ENCODE measurements at regions not wholly inside any gene's neighbourhood (a gene's known extent, or its start where the extent isn't known, plus 50 kb on each side); places are given as distances from the start of the nearest gene placed in this dataset.
"Not testable (repeated sequence)": the region's sequence is repeated elsewhere in the genome, so short reads cannot be mapped to it uniquely, and the experiment has no call there.

DNA sequence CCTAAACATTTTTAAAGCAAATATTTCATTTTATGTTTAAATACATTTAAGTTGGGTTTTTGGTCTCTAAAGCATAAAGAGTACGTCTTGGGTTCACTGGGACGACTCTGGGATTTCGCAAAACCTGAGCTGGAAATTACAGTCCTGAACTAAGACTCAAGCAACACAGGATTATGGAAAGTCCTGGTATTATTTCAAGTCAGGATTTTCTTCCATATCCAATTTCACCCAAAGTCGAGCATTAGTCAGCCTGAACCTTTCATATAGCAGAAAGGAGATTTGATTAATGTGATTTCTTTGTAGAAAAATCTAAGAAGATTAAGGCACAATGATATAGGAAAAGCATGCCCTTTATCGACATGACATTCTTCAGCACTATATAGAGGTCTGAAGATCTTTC is 100.0 kb downstream of the MTERF1 start:
- no peak for DNase-seq (ENCODE audit: low read depth, low spot score)
- ChIA-PET CTCF (no interaction called here), POLR2A (no interaction called here)
- no peaks in the 10 kb centered on the region for H3K27me3 ChIP-seq (ENCODE audit: control insufficient read depth, insufficient read depth, low read length)
- no peak overlapping the region for H3K27ac ChIP-seq (ENCODE audit: low read depth, low read length)
- TF ChIP-seq, protein P1, sequence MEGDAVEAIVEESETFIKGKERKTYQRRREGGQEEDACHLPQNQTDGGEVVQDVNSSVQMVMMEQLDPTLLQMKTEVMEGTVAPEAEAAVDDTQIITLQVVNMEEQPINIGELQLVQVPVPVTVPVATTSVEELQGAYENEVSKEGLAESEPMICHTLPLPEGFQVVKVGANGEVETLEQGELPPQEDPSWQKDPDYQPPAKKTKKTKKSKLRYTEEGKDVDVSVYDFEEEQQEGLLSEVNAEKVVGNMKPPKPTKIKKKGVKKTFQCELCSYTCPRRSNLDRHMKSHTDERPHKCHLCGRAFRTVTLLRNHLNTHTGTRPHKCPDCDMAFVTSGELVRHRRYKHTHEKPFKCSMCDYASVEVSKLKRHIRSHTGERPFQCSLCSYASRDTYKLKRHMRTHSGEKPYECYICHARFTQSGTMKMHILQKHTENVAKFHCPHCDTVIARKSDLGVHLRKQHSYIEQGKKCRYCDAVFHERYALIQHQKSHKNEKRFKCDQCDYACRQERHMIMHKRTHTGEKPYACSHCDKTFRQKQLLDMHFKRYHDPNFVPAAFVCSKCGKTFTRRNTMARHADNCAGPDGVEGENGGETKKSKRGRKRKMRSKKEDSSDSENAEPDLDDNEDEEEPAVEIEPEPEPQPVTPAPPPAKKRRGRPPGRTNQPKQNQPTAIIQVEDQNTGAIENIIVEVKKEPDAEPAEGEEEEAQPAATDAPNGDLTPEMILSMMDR (IDR thresholded peaks at IDR 0.05; ENCODE audit: low read depth, low read length), result no peak
- H3K4me3 ChIP-seq (ENCODE audit: low read depth, low read length), result no peak overlapping the region
- H3K9me3 ChIP-seq (ENCODE audit: control insufficient read depth, insufficient read depth, low read length), result no peaks in the 10 kb centered on the region

DNA sequence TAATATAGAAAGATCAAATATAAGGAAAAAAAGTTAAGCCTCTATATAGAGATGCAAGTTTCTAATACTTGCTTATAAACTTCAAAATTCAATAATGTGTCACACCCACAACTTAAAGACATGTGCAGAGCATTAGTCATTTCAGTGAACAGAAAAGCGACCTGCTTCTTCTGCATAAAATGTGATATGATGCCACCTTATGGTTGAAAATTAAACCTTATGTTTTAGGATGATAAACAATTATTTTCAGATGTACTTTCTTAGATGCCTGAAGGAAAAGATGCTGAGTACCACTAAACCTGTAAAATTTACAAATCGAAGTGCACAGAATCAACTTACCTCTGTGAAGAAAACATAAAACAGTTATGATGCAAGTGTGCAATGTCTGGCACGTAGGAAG is 96.0 kb downstream of the MTERF1 start:
- Histone ChIP-seq H3K4me3 (ENCODE audit: low read depth, low read length) (no peak overlapping the region), H3K9me3 (ENCODE audit: control insufficient read depth, insufficient read depth, low read length) (no peaks in the 10 kb centered on the region), H3K27me3 (ENCODE audit: control insufficient read depth, insufficient read depth, low read length) (peaks cover 4% of the 10 kb centered on the region), H3K27ac (ENCODE audit: low read depth, low read length) (no peak overlapping the region)
- DNase-seq (ENCODE audit: low read depth, low spot score), result peak; percentile 8
- TF ChIP-seq, protein P1 (IDR thresholded peaks at IDR 0.05; ENCODE audit: low read depth, low read length), result peak; percentile 34
- CTCF ChIA-PET, result interaction anchor here (0.7 to 1.5 kb wide), 11 partner anchors 688 to 1329 kb away, joined by 3 to 7 read pairs (median 5); no protein-coding TSS in a partner anchor
- POLR2A ChIA-PET, result no interaction called here

DNA sequence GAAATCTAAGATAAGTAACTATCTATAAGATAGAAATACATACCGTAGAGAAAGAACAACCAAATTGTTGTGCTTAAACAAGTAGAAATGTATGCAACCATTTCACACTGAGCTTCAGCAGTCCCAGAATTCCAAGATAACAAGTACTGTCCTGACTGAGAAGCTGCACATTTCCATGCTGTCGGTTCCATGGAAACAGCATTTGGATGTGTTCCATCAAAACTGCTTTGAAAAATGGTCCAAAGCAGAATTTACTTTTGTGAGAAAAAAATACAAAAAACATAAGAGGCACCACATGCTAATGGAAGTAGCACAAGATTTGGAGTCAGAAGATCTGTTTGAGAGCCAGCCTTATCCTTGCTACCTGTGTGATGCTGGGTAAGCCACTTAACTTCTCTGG is 92.6 kb downstream of the MTERF1 start:
- ChIA-PET CTCF (interaction anchor here (1.6 kb wide), 1 partner anchor 42 kb away, joined by 4 read pairs; no protein-coding TSS in a partner anchor), POLR2A (no interaction called here)
- DNase-seq (ENCODE audit: low read depth, low spot score), result no peak
- H3K27me3 ChIP-seq (ENCODE audit: control insufficient read depth, insufficient read depth, low read length), result peaks cover 4% of the 10 kb centered on the region
- H3K27ac ChIP-seq (ENCODE audit: low read depth, low read length), result no peak overlapping the region
- no peaks in the 10 kb centered on the region for H3K9me3 ChIP-seq (ENCODE audit: control insufficient read depth, insufficient read depth, low read length)
- TF ChIP-seq, protein P1 (IDR thresholded peaks at IDR 0.05; ENCODE audit: low read depth, low read length), result no peak
- no peak overlapping the region for H3K4me3 ChIP-seq (ENCODE audit: low read depth, low read length)

DNA sequence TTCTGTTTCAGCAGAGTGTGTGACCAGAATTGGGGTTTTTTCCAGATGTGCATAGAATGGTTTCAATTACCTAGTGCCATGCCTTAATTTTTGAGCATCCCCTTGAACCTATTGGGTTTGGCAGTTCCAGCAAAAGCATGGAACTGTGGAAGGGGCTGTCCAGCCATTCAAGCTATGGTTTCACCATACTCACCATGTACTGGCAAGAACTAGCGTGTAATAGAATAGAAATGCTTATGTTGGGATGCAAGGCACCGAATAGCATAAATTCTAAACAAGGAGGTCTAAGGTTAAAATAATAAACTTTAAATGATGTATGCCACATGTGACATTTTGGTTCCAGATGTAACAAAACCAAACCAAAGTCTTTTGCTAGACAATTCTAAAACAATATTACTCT is 91.4 kb downstream of the MTERF1 start:
- TF ChIP-seq, protein P1 (IDR thresholded peaks at IDR 0.05; ENCODE audit: low read depth, low read length), result no peak
- ChIA-PET CTCF (no interaction called here), POLR2A (no interaction called here)

DNA sequence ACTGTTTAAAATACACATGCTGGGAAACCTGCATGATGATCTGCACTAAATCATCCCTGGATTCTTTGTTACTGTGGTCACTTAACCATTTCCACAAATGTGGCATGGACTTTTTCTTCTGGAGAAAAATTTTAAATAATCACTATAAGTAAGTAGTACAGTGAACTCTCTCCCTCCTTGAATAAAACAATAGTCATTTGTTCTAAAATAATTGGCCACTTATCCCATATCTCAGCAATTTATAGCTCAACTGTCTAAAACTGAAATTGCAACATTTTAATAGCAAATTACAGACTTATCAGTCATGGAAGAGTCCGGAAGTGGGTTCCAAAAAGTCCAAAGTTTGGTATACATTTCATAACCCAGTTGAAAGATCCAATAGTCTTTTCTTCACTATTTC is 90.9 kb downstream of the MTERF1 start:
- CTCF ChIA-PET, result no interaction called here
- H3K4me3 ChIP-seq (ENCODE audit: low read depth, low read length), result no peak overlapping the region
- no peak overlapping the region for H3K27ac ChIP-seq (ENCODE audit: low read depth, low read length)
- DNase-seq (ENCODE audit: low read depth, low spot score), result no peak
- TF ChIP-seq, protein P1 (IDR thresholded peaks at IDR 0.05; ENCODE audit: low read depth, low read length), result no peak
- H3K9me3 ChIP-seq (ENCODE audit: control insufficient read depth, insufficient read depth, low read length), result no peaks in the 10 kb centered on the region
- peaks cover 4% of the 10 kb centered on the region for H3K27me3 ChIP-seq (ENCODE audit: control insufficient read depth, insufficient read depth, low read length)
- POLR2A ChIA-PET, result no interaction called here

More for the DNA sequence above, 91.4 kb downstream of the MTERF1 start:
- Histone ChIP-seq H3K9me3 (ENCODE audit: control insufficient read depth, insufficient read depth, low read length) (no peaks in the 10 kb centered on the region), H3K4me3 (ENCODE audit: low read depth, low read length) (no peak overlapping the region), H3K27ac (ENCODE audit: low read depth, low read length) (no peak overlapping the region), H3K27me3 (ENCODE audit: control insufficient read depth, insufficient read depth, low read length) (peaks cover 4% of the 10 kb centered on the region)
- no peak for DNase-seq (ENCODE audit: low read depth, low spot score)

DNA sequence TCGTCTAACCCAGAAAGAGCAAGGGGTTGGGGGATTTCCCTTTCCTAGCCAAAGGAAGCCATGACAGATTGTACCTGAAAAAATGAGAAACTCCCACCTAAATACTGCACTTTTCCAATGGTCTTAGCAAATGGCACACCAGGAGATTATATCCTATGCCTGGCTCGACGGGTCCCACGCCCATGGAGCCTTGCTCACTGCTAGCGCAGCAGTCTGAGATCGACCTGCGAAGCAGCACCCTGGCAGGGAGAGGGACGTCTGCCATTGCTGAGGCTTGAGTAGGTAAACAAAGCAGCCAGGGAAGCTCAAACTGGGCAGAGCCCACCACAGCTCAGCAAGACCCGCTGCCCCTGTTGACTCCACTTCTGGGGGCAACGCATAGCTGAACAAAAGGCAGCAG is 89.9 kb downstream of the MTERF1 start:
- H3K9me3 ChIP-seq (ENCODE audit: control insufficient read depth, insufficient read depth, low read length); POLR2A ChIA-PET; DNase-seq (ENCODE audit: low read depth, low spot score); H3K4me3 ChIP-seq (ENCODE audit: low read depth, low read length); H3K27ac ChIP-seq (ENCODE audit: low read depth, low read length); H3K27me3 ChIP-seq (ENCODE audit: control insufficient read depth, insufficient read depth, low read length); CTCF ChIA-PET: not testable (repeated sequence)

Data from AG04450 (cell line).